Activated CD8-positive, alpha-beta memory T cell treated with anti-CD3 and anti-CD28 coated beads, Interleukin-2, amount 10 ng/mL, durations not matched to agents 7 days and 5 days (primary cell): ENCODE measurements at regions not wholly inside any gene's neighbourhood (a gene's known extent, or its start where the extent isn't known, plus 50 kb on each side); places are given as distances from the start of the nearest gene placed in this dataset.

Experiments used
- ATAC-seq: fragments of 150-1000 bp; cut with Tn5 transposase; one replicate; pipeline ENCODE4 v1.10.0; 2021; ENCODE audit warnings: moderate library complexity
- CTCF ChIA-PET: fragments of 350-600 bp; sonication (Branson Sonifier 250); formaldehyde crosslinking; loops from one replicate; lab custom pipeline; 2021; ENCODE audit warnings: antibody characterized with exemption; lab: Charles Lee
- DNase-seq: peaks from one replicate; pipeline ENCODE4 v3.0.0-alpha.2; 2020
- H3K27ac Mint-ChIP-seq: one replicate; pipeline ENCODE4 v1.8.0; 2021; ENCODE audit warnings: mild to moderate bottlenecking, mixed read lengths
- H3K27me3 Mint-ChIP-seq: one replicate; pipeline ENCODE4 v1.8.0; 2021; ENCODE audit warnings: mixed read lengths
- H3K36me3 Mint-ChIP-seq: one replicate; pipeline ENCODE4 v1.8.0; 2021; ENCODE audit warnings: mild to moderate bottlenecking, mixed read lengths
- H3K4me1 Mint-ChIP-seq: one replicate; pipeline ENCODE4 v1.8.0; 2021; ENCODE audit warnings: mixed read lengths
- H3K4me3 Mint-ChIP-seq: one replicate; pipeline ENCODE4 v1.8.0; 2021; ENCODE audit warnings: mild to moderate bottlenecking, moderate library complexity, mixed read lengths
- H3K9me3 Mint-ChIP-seq: one replicate; pipeline ENCODE4 v1.8.0; 2022; ENCODE audit warnings: low read depth, mixed read lengths

DNA sequence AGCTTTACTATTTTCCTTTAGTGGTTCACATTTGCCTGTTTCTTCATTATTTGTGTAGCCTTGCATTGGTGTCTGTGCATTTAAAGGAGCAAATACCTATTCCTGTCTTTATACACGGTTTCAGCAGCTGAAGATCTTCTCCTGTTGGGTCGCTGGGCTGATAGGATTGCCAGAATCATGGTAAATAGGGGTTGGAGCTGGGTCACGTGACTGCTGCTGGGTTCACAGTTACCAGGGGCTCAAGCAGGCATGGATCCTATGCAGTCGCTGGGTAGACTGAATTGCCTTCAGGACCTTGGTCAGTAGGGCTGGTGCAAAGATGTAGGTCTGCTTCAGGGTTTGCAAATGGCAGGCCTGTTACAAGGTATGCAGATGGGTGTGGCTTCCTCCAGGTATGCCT lies 398.4 kb downstream of the RPS29 start:
- no peak overlapping the region for H3K4me3 Mint-ChIP-seq
- H3K36me3 Mint-ChIP-seq, result no peaks in the 10 kb centered on the region
- ATAC-seq (no peak), DNase-seq (no peak)
- no peaks in the 10 kb centered on the region for H3K9me3 Mint-ChIP-seq
- CTCF ChIA-PET, result no interaction called here
- no peaks in the 10 kb centered on the region for H3K4me1 Mint-ChIP-seq
- H3K27me3 Mint-ChIP-seq, result no peaks in the 10 kb centered on the region
- no peak overlapping the region for H3K27ac Mint-ChIP-seq

DNA sequence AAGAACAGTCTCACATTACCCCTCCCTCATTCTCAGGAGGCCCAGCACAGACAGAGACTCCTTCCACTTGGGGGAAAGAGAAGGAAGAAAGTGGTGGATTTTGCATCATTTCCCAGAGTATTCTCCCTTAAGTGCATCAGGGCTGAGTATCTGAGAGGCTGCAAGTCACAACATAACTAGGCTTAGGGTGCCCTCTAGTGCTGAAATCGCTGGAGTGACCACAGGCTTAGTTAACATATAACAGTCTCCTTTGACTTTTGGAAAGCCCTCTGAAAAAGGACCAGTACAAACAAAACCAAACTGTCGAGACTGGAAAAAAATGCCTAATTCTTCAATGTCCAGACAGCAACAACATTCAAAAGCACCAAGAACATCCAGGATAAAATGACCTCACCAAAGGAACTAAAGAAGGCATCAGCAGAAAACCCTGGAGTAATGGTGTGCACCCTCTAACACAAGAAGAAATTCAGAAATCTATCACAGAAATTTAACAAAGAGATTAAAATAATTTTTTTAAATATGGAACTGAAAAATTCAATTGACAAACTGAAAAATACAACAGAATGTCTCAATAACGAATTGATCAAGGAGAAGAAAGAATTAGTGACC lies 412.3 kb downstream of the RPS29 start:
- DNase-seq, result peak; percentile 60
- Mint-ChIP-seq H3K9me3 (no peaks in the 10 kb centered on the region), H3K4me3 (no peak overlapping the region), H3K36me3 (no peaks in the 10 kb centered on the region), H3K27ac (no peak overlapping the region), H3K27me3 (no peaks in the 10 kb centered on the region), H3K4me1 (no peaks in the 10 kb centered on the region)
- ATAC-seq, result no peak
- CTCF ChIA-PET, result interaction anchor here (0.8 kb wide), 1 partner anchor 1781 kb away, joined by 3 read pairs; no protein-coding TSS in a partner anchor

- no peak for DNase-seq
- ATAC-seq, result no peak
- CTCF ChIA-PET, result no interaction called here
Observed at GRCh38 chr14:49164074-49164473, 422.1 kb downstream of the RPS29 start.

DNA sequence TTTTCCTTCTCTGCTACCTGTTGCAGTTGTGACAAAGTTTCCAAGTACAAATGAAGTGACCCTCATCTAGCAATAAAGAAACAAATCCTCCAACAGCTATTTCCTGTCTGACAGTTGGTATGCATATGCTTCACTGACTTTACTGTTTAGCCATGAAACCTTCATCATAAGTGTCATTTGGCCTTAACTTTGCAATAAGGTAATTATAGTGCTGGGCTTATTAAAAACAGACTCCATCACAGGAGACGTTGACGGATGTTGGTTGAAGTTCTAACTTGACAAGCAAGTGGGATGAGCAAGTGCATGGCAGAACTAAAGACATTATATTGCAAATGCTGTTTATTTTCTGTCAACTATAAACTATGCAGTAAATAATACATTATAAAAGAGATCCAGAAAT lies 425.2 kb downstream of the RPS29 start:
- ATAC-seq (no peak), DNase-seq (no peak)
- CTCF ChIA-PET, result no interaction called here
- Mint-ChIP-seq H3K4me1 (no peaks in the 10 kb centered on the region), H3K27ac (no peak overlapping the region), H3K4me3 (no peak overlapping the region), H3K36me3 (no peaks in the 10 kb centered on the region), H3K27me3 (no peaks in the 10 kb centered on the region), H3K9me3 (no peaks in the 10 kb centered on the region)

More at GRCh38 chr14:49164074-49164473, 422.1 kb downstream of the RPS29 start:
- H3K4me1 Mint-ChIP-seq, result no peaks in the 10 kb centered on the region
- H3K36me3 Mint-ChIP-seq, result no peaks in the 10 kb centered on the region
- H3K9me3 Mint-ChIP-seq, result no peaks in the 10 kb centered on the region
- H3K27me3 Mint-ChIP-seq, result no peaks in the 10 kb centered on the region
- no peak overlapping the region for H3K4me3 Mint-ChIP-seq
- H3K27ac Mint-ChIP-seq, result no peak overlapping the region

DNA sequence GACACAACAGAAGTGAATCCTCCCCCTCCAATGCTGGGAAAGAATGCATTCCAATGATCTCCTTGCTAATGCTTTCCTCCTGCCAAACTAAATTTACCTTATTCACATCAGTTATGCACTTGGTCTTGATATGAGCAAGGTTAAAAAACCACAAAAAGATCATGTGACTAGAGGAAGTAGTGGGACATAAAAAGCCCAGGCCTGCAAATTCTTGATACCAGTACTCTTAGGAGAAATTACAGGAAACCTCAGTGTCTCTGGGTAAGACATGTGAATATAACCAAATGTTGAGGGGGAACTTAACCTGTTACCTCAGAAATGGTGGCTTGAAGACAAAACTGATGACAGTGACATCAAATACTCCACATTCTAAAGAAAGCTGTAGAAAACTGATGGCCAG lies 427.1 kb downstream of the RPS29 start:
- H3K27ac Mint-ChIP-seq, result no peak overlapping the region
- no peaks in the 10 kb centered on the region for H3K4me1 Mint-ChIP-seq
- ATAC-seq (no peak), DNase-seq (no peak)
- no peaks in the 10 kb centered on the region for H3K36me3 Mint-ChIP-seq
- no peaks in the 10 kb centered on the region for H3K27me3 Mint-ChIP-seq
- H3K4me3 Mint-ChIP-seq, result no peak overlapping the region
- CTCF ChIA-PET, result no interaction called here
- no peaks in the 10 kb centered on the region for H3K9me3 Mint-ChIP-seq

- H3K36me3 Mint-ChIP-seq, result no peaks in the 10 kb centered on the region
- ATAC-seq, result no peak
- H3K4me1 Mint-ChIP-seq, result no peaks in the 10 kb centered on the region
- no peak overlapping the region for H3K27ac Mint-ChIP-seq
- DNase-seq, result no peak
- H3K4me3 Mint-ChIP-seq, result no peak overlapping the region
- CTCF ChIA-PET, result no interaction called here
- no peaks in the 10 kb centered on the region for H3K27me3 Mint-ChIP-seq
- no peaks in the 10 kb centered on the region for H3K9me3 Mint-ChIP-seq
Observed at GRCh38 chr14:49139593-49139992, 446.6 kb downstream of the RPS29 start.

DNA sequence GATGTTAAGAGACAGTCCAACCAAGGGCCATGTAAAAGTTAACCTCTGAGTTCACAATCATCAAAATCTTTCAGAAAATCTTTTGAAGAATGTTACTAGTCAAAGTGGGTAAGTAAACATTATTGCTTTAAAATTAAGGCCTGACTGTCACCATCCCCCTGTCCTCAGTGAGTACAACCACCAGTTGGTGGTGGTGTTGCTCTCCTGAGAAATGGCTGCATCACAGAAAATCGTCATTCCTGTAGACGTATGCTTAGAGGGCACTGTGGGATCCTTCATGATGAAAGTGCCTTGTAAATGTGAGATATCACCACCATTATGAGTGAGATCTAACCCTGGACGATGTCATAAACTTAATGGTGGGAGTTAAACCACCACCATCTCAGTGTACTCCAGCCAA lies 451.2 kb downstream of the RPS29 start:
- Mint-ChIP-seq H3K4me3 (no peak overlapping the region), H3K27ac (no peak overlapping the region), H3K9me3 (peaks cover 2% of the 10 kb centered on the region), H3K4me1 (no peaks in the 10 kb centered on the region), H3K27me3 (no peaks in the 10 kb centered on the region), H3K36me3 (no peaks in the 10 kb centered on the region)
- ATAC-seq (no peak), DNase-seq (no peak)
- CTCF ChIA-PET, result no interaction called here

- Mint-ChIP-seq H3K9me3 (no peaks in the 10 kb centered on the region), H3K36me3 (no peaks in the 10 kb centered on the region), H3K4me1 (no peaks in the 10 kb centered on the region)
Observed at GRCh38 chr14:49121246-49121645, 464.9 kb downstream of the RPS29 start.

GRCh38 chr14:49114161-49114893 lies 471.9 kb downstream of the RPS29 start:
- Mint-ChIP-seq H3K27ac (no peak overlapping the region), H3K4me1 (no peaks in the 10 kb centered on the region), H3K36me3 (no peaks in the 10 kb centered on the region), H3K27me3 (no peaks in the 10 kb centered on the region), H3K4me3 (no peak overlapping the region), H3K9me3 (no peaks in the 10 kb centered on the region)
- no peak for DNase-seq
- no peak for ATAC-seq
- CTCF ChIA-PET, result no interaction called here

More at GRCh38 chr14:49121246-49121645, 464.9 kb downstream of the RPS29 start:
- Mint-ChIP-seq H3K27me3 (no peaks in the 10 kb centered on the region), H3K27ac (no peak overlapping the region), H3K4me3 (no peak overlapping the region)
- CTCF ChIA-PET, result no interaction called here
- ATAC-seq (no peak), DNase-seq (no peak)

DNA sequence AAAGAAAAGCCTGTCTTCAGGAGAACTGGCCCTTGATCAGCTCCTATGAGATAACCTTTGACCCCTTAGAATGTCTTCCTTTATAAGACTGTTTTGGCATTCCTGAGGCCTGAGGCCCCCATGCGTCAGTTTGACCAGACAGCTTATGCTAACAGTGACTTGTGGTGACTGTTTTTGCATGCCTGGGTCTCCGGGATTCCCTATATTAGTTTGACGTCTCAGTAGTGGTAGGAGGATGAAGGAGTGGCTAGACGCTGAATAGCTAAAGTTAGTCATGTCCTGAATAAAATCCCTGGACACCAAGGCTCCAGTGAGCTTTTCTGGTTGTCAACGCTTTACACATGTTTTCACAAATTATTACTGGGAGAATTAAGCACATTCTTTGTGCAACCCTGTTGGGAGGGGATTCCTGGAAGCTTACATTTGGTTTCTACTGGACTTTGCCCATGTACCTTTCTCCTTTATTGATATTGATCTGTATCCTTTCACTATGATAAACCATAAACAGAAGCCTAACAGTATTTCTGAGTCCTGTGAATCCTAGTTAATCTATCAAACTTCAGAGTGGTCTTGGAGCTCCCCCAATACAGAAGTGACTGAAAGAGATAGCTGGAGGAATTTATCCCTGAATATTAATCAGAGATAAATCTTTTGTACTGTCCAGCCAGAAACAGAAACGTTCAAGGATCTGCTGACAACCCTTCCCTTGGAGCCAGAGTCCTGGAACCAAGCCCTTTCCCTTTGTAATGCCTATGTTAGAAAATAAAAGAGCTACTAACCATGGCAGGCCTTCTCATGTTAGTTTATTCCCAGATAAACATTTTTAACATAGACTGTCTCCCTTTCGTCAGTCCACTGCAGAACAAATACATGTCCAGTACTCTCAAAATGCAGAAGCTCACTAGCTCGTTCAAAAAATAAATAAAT lies 479.2 kb downstream of the RPS29 start:
- DNase-seq (no peak), ATAC-seq (no peak)
- Mint-ChIP-seq H3K4me3 (no peak overlapping the region), H3K9me3 (no peaks in the 10 kb centered on the region), H3K36me3 (no peaks in the 10 kb centered on the region), H3K27ac (no peak overlapping the region), H3K4me1 (no peaks in the 10 kb centered on the region), H3K27me3 (no peaks in the 10 kb centered on the region)
- CTCF ChIA-PET, result no interaction called here

GRCh38 chr14:49105956-49106355 lies 480.2 kb downstream of the RPS29 start:
- H3K27ac Mint-ChIP-seq, result no peak overlapping the region
- H3K4me1 Mint-ChIP-seq, result no peaks in the 10 kb centered on the region
- CTCF ChIA-PET, result no interaction called here

DNA sequence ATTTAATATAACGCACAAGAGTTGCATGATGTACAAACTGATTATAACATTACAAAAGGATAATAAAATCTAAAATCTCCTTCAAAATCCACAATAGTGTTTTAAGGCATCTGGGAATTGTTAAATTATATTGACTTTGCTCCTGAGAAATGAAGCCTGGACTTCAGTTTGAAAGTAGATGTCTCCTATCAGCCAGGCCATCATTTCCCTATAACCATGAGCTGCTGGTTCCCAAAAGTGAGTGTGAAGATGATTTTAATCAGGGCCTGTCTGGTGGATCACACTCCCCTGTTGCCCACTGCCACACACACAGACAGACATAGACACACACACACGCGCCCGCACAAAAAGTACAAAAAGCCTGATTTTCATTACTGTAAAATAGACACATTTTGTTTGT lies 480.7 kb downstream of the RPS29 start:
- H3K4me3 Mint-ChIP-seq, result no peak overlapping the region
- DNase-seq (no peak), ATAC-seq (no peak)
- H3K27me3 Mint-ChIP-seq, result no peaks in the 10 kb centered on the region
- H3K27ac Mint-ChIP-seq, result no peak overlapping the region
- no peaks in the 10 kb centered on the region for H3K9me3 Mint-ChIP-seq
- no peaks in the 10 kb centered on the region for H3K4me1 Mint-ChIP-seq
- CTCF ChIA-PET, result no interaction called here
- no peaks in the 10 kb centered on the region for H3K36me3 Mint-ChIP-seq

More at GRCh38 chr14:49105956-49106355, 480.2 kb downstream of the RPS29 start:
- DNase-seq (no peak), ATAC-seq (no peak)
- Mint-ChIP-seq H3K4me3 (no peak overlapping the region), H3K9me3 (no peaks in the 10 kb centered on the region), H3K27me3 (no peaks in the 10 kb centered on the region), H3K36me3 (no peaks in the 10 kb centered on the region)

DNA sequence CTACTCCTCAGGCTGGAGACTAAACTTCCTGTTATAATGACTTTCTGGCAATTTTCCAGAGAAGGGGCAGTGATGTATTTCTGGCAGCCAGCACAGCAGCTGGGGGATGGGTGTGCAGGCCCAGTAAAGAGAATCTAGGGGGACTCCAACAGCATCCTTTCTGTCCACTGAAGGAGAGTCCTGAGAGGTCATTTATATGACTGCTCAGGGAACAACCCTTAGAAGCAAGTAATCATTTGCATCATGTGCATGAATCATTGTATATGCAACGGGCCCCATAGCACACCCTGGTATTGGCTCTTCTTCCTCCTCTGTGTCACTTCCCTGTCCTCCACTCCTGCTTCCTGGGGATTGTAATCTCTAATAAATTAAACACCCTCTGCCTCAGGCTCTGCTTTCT lies 493.8 kb downstream of the RPS29 start:
- H3K4me3 Mint-ChIP-seq, result no peak overlapping the region
- no peaks in the 10 kb centered on the region for H3K36me3 Mint-ChIP-seq
- no peaks in the 10 kb centered on the region for H3K27me3 Mint-ChIP-seq
- H3K4me1 Mint-ChIP-seq, result no peaks in the 10 kb centered on the region
- DNase-seq (no peak), ATAC-seq (no peak)
- H3K27ac Mint-ChIP-seq, result no peak overlapping the region
- no peaks in the 10 kb centered on the region for H3K9me3 Mint-ChIP-seq
- CTCF ChIA-PET, result no interaction called here
